HEK293 (cell line): ENCODE measurements at regions not wholly inside any gene's neighbourhood (a gene's known extent, or its start where the extent isn't known, plus 50 kb on each side); places are given as distances from the start of the nearest gene placed in this dataset.

Experiments
- CTCF ChIA-PET: fragments of 350-600 bp; formaldehyde crosslinking; extraction: SDS; loops from one replicate; lab custom pipeline; 2021; ENCODE audit warnings: antibody characterized with exemption; lab: Yijun Ruan, JAX
- POLR2A ChIA-PET: fragments of 300-600 bp; formaldehyde crosslinking; extraction: SDS; loops from one replicate; lab custom pipeline; 2020; ENCODE audit warnings: antibody characterized with exemption, inconsistent platforms; lab: Yijun Ruan, JAX
- H3K27ac ChIP-seq: fragments of 200-500 bp; sonication (Bioruptor generic); 2 replicates; pipeline ENCODE4 v1.5.1; 2014; ENCODE audit warnings: low read depth, low read length, control low read depth, inconsistent platforms; ENCODE audit errors: extremely low read depth
- H3K36me3 ChIP-seq, 2 experiments: fragments of 200-500 bp in 1 of 2; sonication (Bioruptor generic) in 1 of 2; 1 replicate in 1 of 2; 2 replicates in 1 of 2; pipeline ENCODE4 v1.5.1; 2014 to 2017; ENCODE audit warnings: inconsistent platforms in 2 of 2, low read length in 2 of 2; ENCODE audit not compliant: control insufficient read depth in 2 of 2, insufficient read depth in 1 of 2
- H3K4me1 ChIP-seq: fragments of 200-500 bp; sonication (Bioruptor generic); 2 replicates; pipeline ENCODE4 v1.5.1; 2014; ENCODE audit warnings: mild to moderate bottlenecking, low read length, inconsistent platforms; ENCODE audit not compliant: control insufficient read depth, insufficient read depth
- H3K4me3 ChIP-seq: 2 replicates; pipeline ENCODE4 v1.5.1; 2011; ENCODE audit warnings: low read depth, mild to moderate bottlenecking, control low read depth, low read length, moderate library complexity
- H3K9me3 ChIP-seq: fragments of 200-500 bp; sonication (Bioruptor generic); 2 replicates; pipeline ENCODE4 v1.5.1; 2014; ENCODE audit warnings: low read depth, low read length, inconsistent platforms; ENCODE audit not compliant: control insufficient read depth, insufficient read depth
- EGR2 ChIP-seq: fragments of 450-650 bp; formaldehyde crosslinking; IDR thresholded peaks from 2 replicates; pipeline ENCODE4 v1.5.1; 2016; ENCODE audit warnings: low read depth, missing biosample characterization, missing genetic modification characterization
- GFI1B ChIP-seq: fragments of 450-650 bp; formaldehyde crosslinking; IDR thresholded peaks from 2 replicates; pipeline ENCODE4 v1.5.1; 2016; ENCODE audit warnings: missing biosample characterization, missing genetic modification characterization
- GLI2 ChIP-seq: fragments of 450-650 bp; formaldehyde crosslinking; IDR thresholded peaks from 2 replicates; pipeline ENCODE4; 2017; ENCODE audit warnings: missing biosample characterization, missing genetic modification characterization, low read depth, borderline replicate concordance
- GLIS1 ChIP-seq: fragments of 450-650 bp; formaldehyde crosslinking; IDR thresholded peaks from 2 replicates; pipeline ENCODE4 v1.5.1; 2016; ENCODE audit warnings: missing biosample characterization, missing genetic modification characterization
- GLIS2 ChIP-seq: fragments of 450-650 bp; formaldehyde crosslinking; IDR thresholded peaks from 2 replicates; pipeline ENCODE4 v1.5.1; 2016; ENCODE audit warnings: missing biosample characterization, missing genetic modification characterization
- SCRT1 ChIP-seq: fragments of 450-650 bp; formaldehyde crosslinking; IDR thresholded peaks from 2 replicates; pipeline ENCODE4 v1.5.1; 2016; ENCODE audit warnings: missing biosample characterization, missing genetic modification characterization, borderline replicate concordance
- SP3 ChIP-seq: fragments of 450-650 bp; formaldehyde crosslinking; IDR thresholded peaks from 2 replicates; pipeline ENCODE4 v1.5.1; 2016; ENCODE audit warnings: missing biosample characterization, missing genetic modification characterization
- SP7 ChIP-seq: fragments of 450-650 bp; formaldehyde crosslinking; IDR thresholded peaks from 2 replicates; pipeline ENCODE4 v1.5.1; 2016; ENCODE audit warnings: missing biosample characterization, missing genetic modification characterization
- TCF7L2 ChIP-seq: IDR thresholded peaks from 2 replicates; pipeline ENCODE4 v1.6.1; 2011; ENCODE audit warnings: low read depth, mild to moderate bottlenecking, inconsistent platforms, low read length, moderate library complexity, borderline replicate concordance
- TRIM28 ChIP-seq: IDR thresholded peaks from 2 replicates; pipeline ENCODE4 v1.6.1; 2011; ENCODE audit warnings: low read length, control low read depth, borderline replicate concordance
- ZEB2 ChIP-seq: fragments of 450-650 bp; formaldehyde crosslinking; IDR thresholded peaks from 2 replicates; pipeline ENCODE4 v1.5.1; 2016; ENCODE audit warnings: missing biosample characterization, missing genetic modification characterization
- ZFHX2 ChIP-seq: fragments of 450-650 bp; formaldehyde crosslinking; conservative IDR thresholded peaks from 2 replicates; pipeline ENCODE4 v1.5.1; 2016; ENCODE audit warnings: missing biosample characterization, missing genetic modification characterization
- ZIC2 ChIP-seq: fragments of 450-650 bp; formaldehyde crosslinking; IDR thresholded peaks from 2 replicates; pipeline ENCODE4 v1.5.1; 2016; ENCODE audit warnings: missing biosample characterization, missing genetic modification characterization
- ZNF211 ChIP-seq: fragments of 450-650 bp; formaldehyde crosslinking; IDR thresholded peaks from 2 replicates; pipeline ENCODE4 v1.5.1; 2016; ENCODE audit warnings: low read depth, missing biosample characterization, missing genetic modification characterization
- ZNF214 ChIP-seq: fragments of 450-650 bp; formaldehyde crosslinking; IDR thresholded peaks from 2 replicates; pipeline ENCODE4 v1.5.1; 2017; ENCODE audit warnings: missing biosample characterization, mild to moderate bottlenecking, missing genetic modification characterization, borderline replicate concordance
- ZNF24 ChIP-seq: fragments of 450-650 bp; formaldehyde crosslinking; IDR thresholded peaks from 2 replicates; pipeline ENCODE4 v1.5.1; 2016; ENCODE audit warnings: missing biosample characterization, missing genetic modification characterization
- ZNF366 ChIP-seq: fragments of 450-650 bp; formaldehyde crosslinking; conservative IDR thresholded peaks from 2 replicates; pipeline ENCODE4 v1.5.1; 2016; ENCODE audit warnings: missing biosample characterization, missing genetic modification characterization
- ZNF416 ChIP-seq: fragments of 450-650 bp; formaldehyde crosslinking; IDR thresholded peaks from 2 replicates; pipeline ENCODE4 v1.5.1; 2016; ENCODE audit warnings: missing biosample characterization, missing genetic modification characterization
- ZNF423 ChIP-seq: fragments of 450-650 bp; formaldehyde crosslinking; IDR thresholded peaks from 2 replicates; pipeline ENCODE4 v1.5.1; 2016; ENCODE audit warnings: missing biosample characterization, missing genetic modification characterization
- ZNF529 ChIP-seq: fragments of 450-650 bp; formaldehyde crosslinking; IDR thresholded peaks from 2 replicates; pipeline ENCODE4 v1.5.1; 2017; ENCODE audit warnings: missing genetic modification characterization, missing biosample characterization; ENCODE audit not compliant: insufficient replicate concordance
- ZNF626 ChIP-seq: fragments of 450-650 bp; sonication (Bioruptor Pico); formaldehyde crosslinking; IDR thresholded peaks from 2 replicates; pipeline ENCODE4 v1.5.1; 2018; ENCODE audit warnings: missing biosample characterization, missing genetic modification characterization, inconsistent platforms
- ZNF792 ChIP-seq: fragments of 450-650 bp; formaldehyde crosslinking; IDR thresholded peaks from 2 replicates; pipeline ENCODE4 v1.5.1; 2016; ENCODE audit warnings: missing biosample characterization, missing genetic modification characterization
- TF ChIP-seq, protein P1 (sequence below): fragments of 450-650 bp; formaldehyde crosslinking; IDR thresholded peaks from 2 replicates; pipeline ENCODE4 v1.5.1; 2017; ENCODE audit warnings: missing biosample characterization, missing genetic modification characterization

- TF ChIP-seq GLI2 (no peak), ZIC2 (peak; percentile 99), SP3 (peak; percentile 41), ZNF24 (tag by site-specific recombination) (no peak), GLIS2 (tag by site-specific recombination) (peak; percentile 37; the same call in 1 of the 2 replicates), TRIM28 (no peak), EGR2 (peak; percentile 79), ZNF366 (no peak), ZEB2 (tag by site-specific recombination) (no peak), TCF7L2 (peak; percentile 54; the same call in 1 of the 2 replicates)
- TF ChIP-seq, protein P1, sequence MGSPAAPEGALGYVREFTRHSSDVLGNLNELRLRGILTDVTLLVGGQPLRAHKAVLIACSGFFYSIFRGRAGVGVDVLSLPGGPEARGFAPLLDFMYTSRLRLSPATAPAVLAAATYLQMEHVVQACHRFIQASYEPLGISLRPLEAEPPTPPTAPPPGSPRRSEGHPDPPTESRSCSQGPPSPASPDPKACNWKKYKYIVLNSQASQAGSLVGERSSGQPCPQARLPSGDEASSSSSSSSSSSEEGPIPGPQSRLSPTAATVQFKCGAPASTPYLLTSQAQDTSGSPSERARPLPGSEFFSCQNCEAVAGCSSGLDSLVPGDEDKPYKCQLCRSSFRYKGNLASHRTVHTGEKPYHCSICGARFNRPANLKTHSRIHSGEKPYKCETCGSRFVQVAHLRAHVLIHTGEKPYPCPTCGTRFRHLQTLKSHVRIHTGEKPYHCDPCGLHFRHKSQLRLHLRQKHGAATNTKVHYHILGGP, result no peak
Observed at GRCh38 chr4:3836756-3837601, 70.8 kb downstream of the ADRA2C start (continued).

- Histone ChIP-seq H3K27ac (no peak overlapping the region), H3K4me1 (no peaks in the 10 kb centered on the region)
- CTCF ChIA-PET, result no interaction called here
- TF ChIP-seq GFI1B (no peak), ZNF416 (tag by site-specific recombination) (no peak), ZNF626 (tag by site-specific recombination) (no peak), EGR2 (no peak), SCRT1 (tag by site-specific recombination) (no peak), GLIS1 (tag by site-specific recombination) (no peak), SP7 (tag by site-specific recombination) (no peak)
- TF ChIP-seq, all 188 proteins: peak for 0
- Histone ChIP-seq H3K9me3 (no peaks in the 10 kb centered on the region), H3K36me3 (no peaks in the 10 kb centered on the region), H3K4me3 (no peak overlapping the region)
- POLR2A ChIA-PET, result no interaction called here
Observed at GRCh38 chr4:3838437-3839380, 72.5 kb downstream of the ADRA2C start.

- H3K4me3 ChIP-seq, result no peak overlapping the region
- POLR2A ChIA-PET, result no interaction called here
- TF ChIP-seq ZFHX2 (tag by site-specific recombination) (peak; percentile 55), GLIS1 (tag by site-specific recombination) (peak; percentile 57; the same call in 1 of the 2 replicates), ZNF529 (tag by site-specific recombination) (no peak), ZNF211 (tag by site-specific recombination) (no peak), ZNF214 (tag by site-specific recombination) (no peak), ZNF423 (tag by site-specific recombination) (no peak), ZNF792 (no peak)
- TF ChIP-seq, all 188 proteins: peak for 2
- Histone ChIP-seq H3K4me1 (no peaks in the 10 kb centered on the region), H3K9me3 (no peaks in the 10 kb centered on the region), H3K36me3 (no peaks in the 10 kb centered on the region), H3K27ac (no peak overlapping the region)
- CTCF ChIA-PET, result interaction anchor here (0.8 kb wide), 1 partner anchor 59 kb away, joined by 3 read pairs; no protein-coding TSS in a partner anchor
Observed at GRCh38 chr4:3845094-3845743, 79.0 kb downstream of the ADRA2C start.
